ENCODE measurements at regions not wholly inside any gene's neighbourhood (a gene's known extent, or its start where the extent isn't known, plus 50 kb on each side); places are given as distances from the start of the nearest gene placed in this dataset.

GRCh38 chr16:85557083-85557970, 55.8 kb upstream of the GSE1 start (continued):
- TF ChIP-seq PHF8 (CRISPR knock-in tag; IDR thresholded peaks at IDR 0.05) (peak; percentile 66; the same call in 1 of the 2 replicates), ZNF7 (CRISPR knock-in tag; IDR thresholded peaks at IDR 0.05) (no peak), SP1 (IDR thresholded peaks at IDR 0.05) (no peak), SP1 (CRISPR knock-in tag; IDR thresholded peaks at IDR 0.05) (no peak), NFIC (IDR thresholded peaks at IDR 0.05; ENCODE audit: low read length) (no peak), SMAD9 (CRISPR knock-in tag; IDR thresholded peaks at IDR 0.05) (0 out of 2 replicates have a peak, but pooled peaks have one; percentile 24), E2F2 (CRISPR knock-in tag; IDR thresholded peaks at IDR 0.05; ENCODE audit: borderline replicate concordance) (no peak), SRSF9 (IDR thresholded peaks at IDR 0.05; ENCODE audit: borderline replicate concordance, insufficient read depth, low read depth, low read length, poor library complexity, severe bottlenecking) (no peak), MED1 (CRISPR knock-in tag; IDR thresholded peaks at IDR 0.05) (peak; percentile 6; the same call in 1 of the 2 replicates), ISL2 (CRISPR knock-in tag; IDR thresholded peaks at IDR 0.05) (0 out of 2 replicates have a peak, but pooled peaks have one; percentile 15), ZNF281 (CRISPR knock-in tag; IDR thresholded peaks at IDR 0.05; ENCODE audit: borderline replicate concordance) (no peak), GTF3A (CRISPR knock-in tag; conservative IDR thresholded peaks at IDR 0.05) (no peak), HNRNPK (IDR thresholded peaks at IDR 0.05; ENCODE audit: low read depth, low read length, poor library complexity, severe bottlenecking) (no peak), ZNF724P (CRISPR knock-in tag; IDR thresholded peaks at IDR 0.05; ENCODE audit: borderline replicate concordance) (no peak), RFXAP (CRISPR knock-in tag; IDR thresholded peaks at IDR 0.05; ENCODE audit: borderline replicate concordance) (peak; percentile 42; the same call in 1 of the 2 replicates), ETS1 (CRISPR knock-in tag; IDR thresholded peaks at IDR 0.05) (no peak), ZNF234 (CRISPR knock-in tag; conservative IDR thresholded peaks at IDR 0.05) (no peak), SALL1 (CRISPR knock-in tag; IDR thresholded peaks at IDR 0.05) (peak; percentile 14; the same call in 1 of the 2 replicates), ZNF687 (CRISPR knock-in tag; IDR thresholded peaks at IDR 0.05) (peak; percentile 68), PCBP1 (IDR thresholded peaks at IDR 0.05; ENCODE audit: borderline replicate concordance, low read depth, low read length) (no peak)
